ENCODE measurements at regions not wholly inside any gene's neighbourhood (a gene's known extent, or its start where the extent isn't known, plus 50 kb on each side); places are given as distances from the start of the nearest gene placed in this dataset.

GRCh38 chr9:86783884-86784283 is 163.4 kb downstream of the GAS1 start:
- TF ChIP-seq CHD2 (IDR thresholded peaks at IDR 0.05; ENCODE audit: low read depth, low read length) (no peak), BHLHE40 (IDR thresholded peaks at IDR 0.05; ENCODE audit: low read length) (no peak), SREBF1 (IDR thresholded peaks at IDR 0.05; ENCODE audit: borderline replicate concordance, low read depth, low read length) (no peak)

Data from K562 (cell line).